ENCODE measurements at regions not wholly inside any gene's neighbourhood (a gene's known extent, or its start where the extent isn't known, plus 50 kb on each side); places are given as distances from the start of the nearest gene placed in this dataset.
"Not testable (repeated sequence)": the region's sequence is repeated elsewhere in the genome, so short reads cannot be mapped to it uniquely, and the experiment has no call there.

- no peak for DNase-seq
Measured at GRCh38 chr1:80565406-80565805, 1235.3 kb upstream of the ADGRL2 start.

- DNase-seq: no peak
Measured at GRCh38 chr1:80542231-80542630, 1258.5 kb upstream of the ADGRL2 start.

GRCh38 chr1:80540596-80540995 is 1260.1 kb upstream of the ADGRL2 start:
- no peak for DNase-seq

- DNase-seq: no peak
Measured at GRCh38 chr1:80540149-80540548, 1260.6 kb upstream of the ADGRL2 start.

- not testable (repeated sequence) for DNase-seq
Measured at GRCh38 chr1:80539298-80539697, 1261.4 kb upstream of the ADGRL2 start.

GRCh38 chr1:80536461-80536860 is 1264.3 kb upstream of the ADGRL2 start:
- DNase-seq: peak; percentile 23

GRCh38 chr1:80535466-80535865 is 1265.3 kb upstream of the ADGRL2 start:
- peak; percentile 16 for DNase-seq

GRCh38 chr1:80534606-80535360 is 1266.0 kb upstream of the ADGRL2 start:
- DNase-seq: no peak

GRCh38 chr1:80533775-80534334 is 1266.9 kb upstream of the ADGRL2 start:
- DNase-seq: peak; percentile 21

- peak; percentile 29 for DNase-seq
Measured at GRCh38 chr1:80533093-80533492, 1267.6 kb upstream of the ADGRL2 start.

- DNase-seq: no peak
Measured at GRCh38 chr1:80531182-80531581, 1269.6 kb upstream of the ADGRL2 start.

- no peak for DNase-seq
Measured at GRCh38 chr1:80529546-80529945, 1271.2 kb upstream of the ADGRL2 start.

GRCh38 chr1:80523861-80524260 is 1276.9 kb upstream of the ADGRL2 start:
- DNase-seq: no peak

- not testable (repeated sequence) for DNase-seq
Measured at GRCh38 chr1:80523071-80523470, 1277.7 kb upstream of the ADGRL2 start.

- DNase-seq: no peak
Measured at GRCh38 chr1:80520949-80521348, 1279.8 kb upstream of the ADGRL2 start.

- DNase-seq: no peak
Measured at GRCh38 chr1:80517062-80517461, 1283.7 kb upstream of the ADGRL2 start.

- no peak for DNase-seq
Measured at GRCh38 chr1:80509965-80510522, 1290.7 kb upstream of the ADGRL2 start.

- DNase-seq: no peak
Measured at GRCh38 chr1:80506216-80506615, 1294.5 kb upstream of the ADGRL2 start.

GRCh38 chr1:80498673-80499072 is 1302.1 kb upstream of the ADGRL2 start:
- no peak for DNase-seq

- DNase-seq: no peak
Measured at GRCh38 chr1:80495806-80496205, 1304.9 kb upstream of the ADGRL2 start.

GRCh38 chr1:80472145-80472544 is 1328.6 kb upstream of the ADGRL2 start:
- DNase-seq: no peak

GRCh38 chr1:80468356-80468755 is 1332.4 kb upstream of the ADGRL2 start:
- DNase-seq: no peak

GRCh38 chr1:80462006-80462405 is 1338.7 kb upstream of the ADGRL2 start:
- no peak for DNase-seq

GRCh38 chr1:80457409-80457808 is 1343.3 kb upstream of the ADGRL2 start:
- DNase-seq: peak; percentile 19

Data from retina (tissue), 1 donor.